B cell (primary cell): ENCODE measurements at regions not wholly inside any gene's neighbourhood (a gene's known extent, or its start where the extent isn't known, plus 50 kb on each side); places are given as distances from the start of the nearest gene placed in this dataset.

Experiments used
- CTCF ChIP-seq: fragments of 200-600 bp; IDR thresholded peaks from one replicate; pipeline ENCODE4 v1.8.0; 2022; ENCODE audit warnings: antibody characterized with exemption, mild to moderate bottlenecking
- EZH2 ChIP-seq: IDR thresholded peaks from 2 replicates; pipeline ENCODE4 v1.6.1; 2012; ENCODE audit warnings: borderline replicate concordance, low read depth, mild to moderate bottlenecking, moderate library complexity, low read length; ENCODE audit not compliant: insufficient read depth, poor library complexity, severe bottlenecking

- TF ChIP-seq CTCF: no peak
- no peak for TF ChIP-seq EZH2
These were observed 638.0 kb upstream of the FRG1 start for GRCh38 chr4:189302719-189303118.
